T-helper 2 cell treated with Interferon-gamma antibody and Interleukin-4, amounts not matched to agents 100 ng/mL and 5 ng/mL, for 36 hours (primary cell): ENCODE measurements at regions not wholly inside any gene's neighbourhood (a gene's known extent, or its start where the extent isn't known, plus 50 kb on each side); places are given as distances from the start of the nearest gene placed in this dataset.
"Not testable (repeated sequence)": the region's sequence is repeated elsewhere in the genome, so short reads cannot be mapped to it uniquely, and the experiment has no call there.

ENCODE experiments used
- intact Hi-C: fragments of 100-400 bp; cut with micrococcal nuclease; formaldehyde crosslinking; loops from one replicate; pipeline ENCODE4 v1.15.1; 2023

GRCh38 chr4:178140326-178140915 is 698.2 kb upstream of the AGA start:
- intact Hi-C loops: no loop called here

- intact Hi-C loops: no loop called here
These were observed 700.5 kb upstream of the AGA start for GRCh38 chr4:178142724-178143123.

- intact Hi-C loops: no loop called here
These were observed 705.9 kb upstream of the AGA start for GRCh38 chr4:178148106-178148505.

- intact Hi-C loops: no loop called here
These were observed 723.2 kb upstream of the AGA start for GRCh38 chr4:178165251-178165950.

- intact Hi-C loops: no loop called here
These were observed 723.7 kb upstream of the AGA start for GRCh38 chr4:178165951-178166308.

- intact Hi-C loops: no loop called here
These were observed 731.5 kb upstream of the AGA start for GRCh38 chr4:178173771-178174170.

- intact Hi-C loops: no loop called here
These were observed 732.5 kb upstream of the AGA start for GRCh38 chr4:178174756-178175155.

GRCh38 chr4:178185517-178185916 is 743.3 kb upstream of the AGA start:
- intact Hi-C loops: no loop called here

- intact Hi-C loops: no loop called here
These were observed 750.4 kb upstream of the AGA start for GRCh38 chr4:178192611-178193010.

GRCh38 chr4:178196751-178197374 is 754.6 kb upstream of the AGA start:
- intact Hi-C loops: no loop called here

- intact Hi-C loops: no loop called here
These were observed 756.5 kb upstream of the AGA start for GRCh38 chr4:178198691-178199090.

GRCh38 chr4:178202422-178202821 is 760.2 kb upstream of the AGA start:
- intact Hi-C loops: no loop called here

- intact Hi-C loops: no loop called here
These were observed 763.6 kb upstream of the AGA start for GRCh38 chr4:178205826-178206225.

- intact Hi-C loops: no loop called here
These were observed 773.1 kb upstream of the AGA start for GRCh38 chr4:178215309-178215708.

GRCh38 chr4:178215763-178216162 is 773.5 kb upstream of the AGA start:
- intact Hi-C loops: no loop called here

- intact Hi-C loops: not testable (repeated sequence)
These were observed 784.2 kb upstream of the AGA start for GRCh38 chr4:178226421-178226820.

- intact Hi-C loops: no loop called here
These were observed 791.7 kb upstream of the AGA start for GRCh38 chr4:178233906-178234305.

GRCh38 chr4:178240891-178241290 is 798.7 kb upstream of the AGA start:
- intact Hi-C loops: no loop called here

GRCh38 chr4:178241601-178242118 is 799.4 kb upstream of the AGA start:
- intact Hi-C loops: no loop called here

GRCh38 chr4:178242655-178243054 is 800.4 kb upstream of the AGA start:
- intact Hi-C loops: no loop called here

- intact Hi-C loops: no loop called here
These were observed 802.5 kb upstream of the AGA start for GRCh38 chr4:178244785-178245184.

GRCh38 chr4:178255172-178255571 is 812.9 kb upstream of the AGA start:
- intact Hi-C loops: no loop called here

GRCh38 chr4:178258603-178259002 is 816.4 kb upstream of the AGA start:
- intact Hi-C loops: no loop called here
